SK-N-DZ (cell line): ENCODE measurements at regions not wholly inside any gene's neighbourhood (a gene's known extent, or its start where the extent isn't known, plus 50 kb on each side); places are given as distances from the start of the nearest gene placed in this dataset.
A peak's percentile ranks its signal among the peaks of the same experiment; 100 is the strongest.

Experiments used
- DNase-seq: peaks from one replicate; pipeline ENCODE4 v3.0.0-alpha.2; 2015; ENCODE audit warnings: low spot score

GRCh38 chr15:39144613-39145499 lies 436.0 kb upstream of the THBS1 start:
- no peak for DNase-seq

GRCh38 chr15:39145854-39146625 lies 434.8 kb upstream of the THBS1 start:
- no peak for DNase-seq

- no peak for DNase-seq
Measured at GRCh38 chr15:39149636-39150150, 431.2 kb upstream of the THBS1 start.

GRCh38 chr15:39151545-39151944 lies 429.3 kb upstream of the THBS1 start:
- no peak for DNase-seq

- no peak for DNase-seq
Measured at GRCh38 chr15:39153058-39153714, 427.7 kb upstream of the THBS1 start.

- no peak for DNase-seq
Measured at GRCh38 chr15:39153716-39154115, 427.2 kb upstream of the THBS1 start.

- no peak for DNase-seq
Measured at GRCh38 chr15:39154227-39154638, 426.6 kb upstream of the THBS1 start.

GRCh38 chr15:39154776-39155175 lies 426.1 kb upstream of the THBS1 start:
- DNase-seq: no peak

- no peak for DNase-seq
Measured at GRCh38 chr15:39156166-39156565, 424.7 kb upstream of the THBS1 start.

- DNase-seq: no peak
Measured at GRCh38 chr15:39156646-39157250, 424.1 kb upstream of the THBS1 start.

- DNase-seq: no peak
Measured at GRCh38 chr15:39157882-39158281, 423.0 kb upstream of the THBS1 start.

- no peak for DNase-seq
Measured at GRCh38 chr15:39159833-39160232, 421.0 kb upstream of the THBS1 start.

GRCh38 chr15:39161096-39161495 lies 419.8 kb upstream of the THBS1 start:
- DNase-seq: no peak

GRCh38 chr15:39165020-39165706 lies 415.7 kb upstream of the THBS1 start:
- DNase-seq: no peak

- no peak for DNase-seq
Measured at GRCh38 chr15:39167164-39168058, 413.5 kb upstream of the THBS1 start.

GRCh38 chr15:39171944-39172368 lies 408.9 kb upstream of the THBS1 start:
- peak; percentile 29 for DNase-seq

- no peak for DNase-seq
Measured at GRCh38 chr15:39172380-39173281, 408.2 kb upstream of the THBS1 start.

GRCh38 chr15:39173426-39173825 lies 407.5 kb upstream of the THBS1 start:
- no peak for DNase-seq

GRCh38 chr15:39174332-39174731 lies 406.5 kb upstream of the THBS1 start:
- DNase-seq: no peak
